ENCODE measurements at regions not wholly inside any gene's neighbourhood (a gene's known extent, or its start where the extent isn't known, plus 50 kb on each side); places are given as distances from the start of the nearest gene placed in this dataset.

GRCh38 chr5:145157841-145158240 is 677.3 kb downstream of the PRELID2 start:
- POLR2A ChIA-PET (ENCODE audit: unreplicated experiment), result no interaction called here
- H2BK20ac ChIP-seq (ENCODE audit: low read depth, low read length), result no peak overlapping the region
- no peak overlapping the region for H3K56ac ChIP-seq (ENCODE audit: extremely low read depth, insufficient read depth, low read length)
- no peak overlapping the region for H2BK5ac ChIP-seq (ENCODE audit: low read depth, low read length, poor library complexity, severe bottlenecking)
- H3K9ac ChIP-seq (ENCODE audit: low read depth, low read length), result no peak overlapping the region
- no peak overlapping the region for H2AK9ac ChIP-seq (replicated peaks; ENCODE audit: low read depth, low read length, poor library complexity)
- no peak overlapping the region for H4K5ac ChIP-seq (ENCODE audit: low read depth, low read length)
- no peak overlapping the region for H2BK15ac ChIP-seq (ENCODE audit: low read depth, low read length)
- no peak overlapping the region for H3K4ac ChIP-seq (ENCODE audit: low read depth, low read length)
- H4K91ac ChIP-seq (ENCODE audit: insufficient read depth, low read depth, low read length), result no peak overlapping the region
- no peaks in the 10 kb centered on the region for H3K9me3 ChIP-seq (ENCODE audit: control insufficient read depth, insufficient read depth, low read length)
- H3K14ac ChIP-seq (replicated peaks; ENCODE audit: low read depth, low read length), result no peak overlapping the region
- no TSS peak for BruUV-seq (replicated peaks)
- no peaks in the 10 kb centered on the region for H3K79me1 ChIP-seq (ENCODE audit: low read depth in 1 of 2, low read length in 2 of 2)
- dilution Hi-C loops (cut with HindIII; ENCODE audit: low sequenced_read_pairs, unreplicated experiment), result no loop called here
- H3K27ac ChIP-seq (ENCODE audit: insufficient read depth, low read length), result no peak overlapping the region
- CTCF ChIA-PET, result no interaction called here
- H4K8ac ChIP-seq (ENCODE audit: low read depth in 2 of 2, low read length in 2 of 2), result no peak overlapping the region
- intact Hi-C loops (cut with micrococcal nuclease), result no loop called here
- H3K4me1 ChIP-seq (ENCODE audit: control insufficient read depth, insufficient read depth, low read length), result peaks cover 4% of the 10 kb centered on the region; the same call in 1 of the 2 replicates
- DNase-seq, result peak; percentile 58
- H2AK5ac ChIP-seq (ENCODE audit: low read depth, low read length), result no peak overlapping the region
- ATAC-seq (ENCODE audit: low read depth), result peak; percentile 76
- H3K4me3 ChIP-seq (ENCODE audit: insufficient read depth, low read depth, low read length), result no peak overlapping the region
- H2AFZ ChIP-seq (replicated peaks; ENCODE audit: low read length, poor library complexity), result no peak overlapping the region
- H3K36me3 ChIP-seq (ENCODE audit: control insufficient read depth, insufficient read depth, low read length), result no peaks in the 10 kb centered on the region
- no peak overlapping the region for H3K23ac ChIP-seq (ENCODE audit: low read depth, low read length)
- no peak for TF ChIP-seq RAD21 (IDR thresholded peaks at IDR 0.05; ENCODE audit: low read length)
- no peak for TF ChIP-seq ELK1 (IDR thresholded peaks at IDR 0.05; ENCODE audit: borderline replicate concordance, low read depth, low read length)
- TF ChIP-seq BHLHE40 (IDR thresholded peaks at IDR 0.05; ENCODE audit: low read depth, low read length), result no peak
- no peak for TF ChIP-seq CTCF (conservative IDR thresholded peaks at IDR 0.05; ENCODE audit: low read depth, low read length)
- no peak for TF ChIP-seq MAFK (IDR thresholded peaks at IDR 0.05; ENCODE audit: low read depth, low read length)
- no peak for TF ChIP-seq MAZ (IDR thresholded peaks at IDR 0.05; ENCODE audit: borderline replicate concordance, low read depth, low read length)
- TF ChIP-seq USF2 (IDR thresholded peaks at IDR 0.05; ENCODE audit: low read depth, low read length), result no peak
- no peak for TF ChIP-seq RFX5 (IDR thresholded peaks at IDR 0.05; ENCODE audit: low read depth, low read length)
- TF ChIP-seq NFE2L2 (IDR thresholded peaks at IDR 0.05; ENCODE audit: low read depth, low read length), result no peak
- TF ChIP-seq SMC3 (IDR thresholded peaks at IDR 0.05; ENCODE audit: low read depth, low read length), result no peak
- TF ChIP-seq CHD1 (IDR thresholded peaks at IDR 0.05; ENCODE audit: low read depth, low read length), result no peak
- TF ChIP-seq POLR2A (IDR thresholded peaks at IDR 0.05; ENCODE audit: low read depth, low read length), result no peak
- TF ChIP-seq FOS (IDR thresholded peaks at IDR 0.05; ENCODE audit: low read depth, low read length), result no peak
- TF ChIP-seq MXI1 (IDR thresholded peaks at IDR 0.05; ENCODE audit: borderline replicate concordance, low read depth, low read length), result no peak
- no peak for TF ChIP-seq CEBPB (IDR thresholded peaks at IDR 0.05; ENCODE audit: low read depth, low read length)
- TF ChIP-seq RCOR1 (IDR thresholded peaks at IDR 0.05; ENCODE audit: insufficient replicate concordance, low read length), result no peak
- H2BK120ac ChIP-seq (ENCODE audit: low read depth, low read length), result no peak overlapping the region
- H4K20me1 ChIP-seq (ENCODE audit: insufficient read depth, low read length), result no peaks in the 10 kb centered on the region
- no peaks in the 10 kb centered on the region for H3K27me3 ChIP-seq (ENCODE audit: control insufficient read depth, insufficient read depth, low read length)
- no peak overlapping the region for H3K18ac ChIP-seq (ENCODE audit: low read depth, low read length)
- no peak overlapping the region for H3K4me2 ChIP-seq (ENCODE audit: low read depth, low read length)
- in situ Hi-C loops (cut with MboI; ENCODE audit: low sequenced_read_pairs), result no loop called here
- no peaks in the 10 kb centered on the region for H3K9me1 ChIP-seq (ENCODE audit: insufficient read depth, low read length)

Measured in IMR-90 (cell line).